ENCODE measurements at regions not wholly inside any gene's neighbourhood (a gene's known extent, or its start where the extent isn't known, plus 50 kb on each side); places are given as distances from the start of the nearest gene placed in this dataset.

DNA sequence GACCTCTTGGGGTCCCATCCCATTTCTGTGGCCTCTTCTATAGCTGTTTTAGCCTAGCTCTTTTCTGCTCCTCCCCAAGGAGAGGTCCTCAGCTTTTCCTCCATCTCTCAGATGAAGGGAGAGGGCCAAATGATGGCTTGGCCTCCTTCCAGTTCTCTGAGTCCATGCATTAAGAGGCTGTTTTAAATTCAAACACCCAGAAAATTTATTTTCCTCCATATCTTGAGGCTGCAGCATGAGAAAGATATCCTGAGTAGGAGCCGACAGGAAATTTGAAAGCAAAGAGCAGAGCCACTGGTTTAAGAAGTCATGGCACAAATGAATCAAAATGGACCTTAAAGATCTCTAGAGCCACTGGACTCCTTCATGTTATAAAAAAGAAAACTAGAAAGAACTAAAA, 558.8 kb downstream of the MID1IP1 start:
- Histone ChIP-seq H3K27me3 (ENCODE audit: insufficient read depth, low read depth) (no peaks in the 10 kb centered on the region), H4K20me1 (ENCODE audit: insufficient read depth) (no peaks in the 10 kb centered on the region), H3K9ac (no peak overlapping the region), H2AFZ (ENCODE audit: low read depth) (no peak overlapping the region), H3K4me2 (no peak overlapping the region), H3K27ac (no peak overlapping the region), H3K36me3 (ENCODE audit: insufficient read depth) (no peaks in the 10 kb centered on the region), H3K4me3 (IDR thresholded peaks at IDR 0.05; ENCODE audit: insufficient read depth, low read depth, low read length) (no peak overlapping the region), H3K79me2 (ENCODE audit: insufficient read depth, low read depth) (no peaks in the 10 kb centered on the region), H3K4me1 (ENCODE audit: low read depth, poor library complexity, severe bottlenecking) (no peaks in the 10 kb centered on the region)
- TF ChIP-seq, protein P1, sequence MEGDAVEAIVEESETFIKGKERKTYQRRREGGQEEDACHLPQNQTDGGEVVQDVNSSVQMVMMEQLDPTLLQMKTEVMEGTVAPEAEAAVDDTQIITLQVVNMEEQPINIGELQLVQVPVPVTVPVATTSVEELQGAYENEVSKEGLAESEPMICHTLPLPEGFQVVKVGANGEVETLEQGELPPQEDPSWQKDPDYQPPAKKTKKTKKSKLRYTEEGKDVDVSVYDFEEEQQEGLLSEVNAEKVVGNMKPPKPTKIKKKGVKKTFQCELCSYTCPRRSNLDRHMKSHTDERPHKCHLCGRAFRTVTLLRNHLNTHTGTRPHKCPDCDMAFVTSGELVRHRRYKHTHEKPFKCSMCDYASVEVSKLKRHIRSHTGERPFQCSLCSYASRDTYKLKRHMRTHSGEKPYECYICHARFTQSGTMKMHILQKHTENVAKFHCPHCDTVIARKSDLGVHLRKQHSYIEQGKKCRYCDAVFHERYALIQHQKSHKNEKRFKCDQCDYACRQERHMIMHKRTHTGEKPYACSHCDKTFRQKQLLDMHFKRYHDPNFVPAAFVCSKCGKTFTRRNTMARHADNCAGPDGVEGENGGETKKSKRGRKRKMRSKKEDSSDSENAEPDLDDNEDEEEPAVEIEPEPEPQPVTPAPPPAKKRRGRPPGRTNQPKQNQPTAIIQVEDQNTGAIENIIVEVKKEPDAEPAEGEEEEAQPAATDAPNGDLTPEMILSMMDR (conservative IDR thresholded peaks at IDR 0.05; ENCODE audit: low read depth, low read length) = no peak

DNA sequence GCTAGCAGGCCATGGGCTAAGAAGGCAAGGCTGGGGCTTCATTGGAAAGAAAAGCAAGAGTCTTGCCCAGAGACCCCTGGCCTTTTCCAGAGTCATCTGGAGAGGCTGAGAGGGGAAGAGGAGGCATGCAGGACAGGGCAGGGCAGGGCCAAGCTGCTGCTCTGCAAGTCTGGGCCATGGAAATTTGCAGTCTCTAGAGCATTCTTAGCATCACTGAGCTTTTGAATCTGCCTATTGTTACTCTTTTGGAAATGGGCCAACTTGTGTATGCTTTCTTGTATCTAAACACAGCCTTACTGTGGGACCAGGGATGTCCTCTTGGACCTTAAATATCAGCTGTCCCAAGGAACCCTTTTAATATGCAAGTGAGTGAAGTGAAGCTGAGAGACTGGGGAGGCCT, 560.5 kb downstream of the MID1IP1 start:
- Histone ChIP-seq H3K27me3 (ENCODE audit: insufficient read depth, low read depth) (no peaks in the 10 kb centered on the region), H4K20me1 (ENCODE audit: insufficient read depth) (no peaks in the 10 kb centered on the region)

DNA sequence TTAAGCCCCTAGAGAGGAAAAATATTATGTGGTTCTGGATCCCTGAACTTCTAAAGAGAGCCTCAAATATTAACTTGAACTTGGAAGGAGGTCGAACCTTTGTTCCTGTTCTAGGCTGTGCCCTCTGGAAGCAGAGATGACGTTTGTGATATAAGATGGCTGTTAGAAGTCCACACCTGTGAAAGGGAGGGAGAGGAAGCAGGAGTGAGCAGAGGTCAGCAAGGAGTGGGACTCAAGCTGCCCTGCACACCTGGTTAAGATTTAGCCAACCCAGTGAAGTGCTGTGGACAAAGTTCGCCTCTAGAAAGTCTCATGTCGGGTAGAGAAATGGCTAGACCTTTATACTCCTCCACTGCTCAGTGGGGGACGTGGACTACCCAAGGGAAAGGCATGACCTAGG, 566.2 kb downstream of the MID1IP1 start:
- Histone ChIP-seq H3K4me2 (no peak overlapping the region), H3K4me3 (IDR thresholded peaks at IDR 0.05; ENCODE audit: insufficient read depth, low read depth, low read length) (no peak overlapping the region), H3K4me1 (ENCODE audit: low read depth, poor library complexity, severe bottlenecking) (no peaks in the 10 kb centered on the region), H2AFZ (ENCODE audit: low read depth) (no peak overlapping the region), H3K9ac (no peak overlapping the region), H4K20me1 (ENCODE audit: insufficient read depth) (no peaks in the 10 kb centered on the region), H3K79me2 (ENCODE audit: insufficient read depth, low read depth) (no peaks in the 10 kb centered on the region), H3K27me3 (ENCODE audit: insufficient read depth, low read depth) (no peaks in the 10 kb centered on the region), H3K27ac (no peak overlapping the region), H3K36me3 (ENCODE audit: insufficient read depth) (no peaks in the 10 kb centered on the region)
- TF ChIP-seq, protein P1 (conservative IDR thresholded peaks at IDR 0.05; ENCODE audit: low read depth, low read length) = no peak

More for the DNA sequence above, 560.5 kb downstream of the MID1IP1 start:
- TF ChIP-seq, protein P1 (conservative IDR thresholded peaks at IDR 0.05; ENCODE audit: low read depth, low read length) = no peak
- H2AFZ ChIP-seq (ENCODE audit: low read depth) = no peak overlapping the region
- no peaks in the 10 kb centered on the region for H3K36me3 ChIP-seq (ENCODE audit: insufficient read depth)
- no peak overlapping the region for H3K27ac ChIP-seq
- no peaks in the 10 kb centered on the region for H3K79me2 ChIP-seq (ENCODE audit: insufficient read depth, low read depth)
- H3K9ac ChIP-seq = no peak overlapping the region
- H3K4me1 ChIP-seq (ENCODE audit: low read depth, poor library complexity, severe bottlenecking) = no peaks in the 10 kb centered on the region
- H3K4me2 ChIP-seq = no peak overlapping the region
- H3K4me3 ChIP-seq (IDR thresholded peaks at IDR 0.05; ENCODE audit: insufficient read depth, low read depth, low read length) = no peak overlapping the region

DNA sequence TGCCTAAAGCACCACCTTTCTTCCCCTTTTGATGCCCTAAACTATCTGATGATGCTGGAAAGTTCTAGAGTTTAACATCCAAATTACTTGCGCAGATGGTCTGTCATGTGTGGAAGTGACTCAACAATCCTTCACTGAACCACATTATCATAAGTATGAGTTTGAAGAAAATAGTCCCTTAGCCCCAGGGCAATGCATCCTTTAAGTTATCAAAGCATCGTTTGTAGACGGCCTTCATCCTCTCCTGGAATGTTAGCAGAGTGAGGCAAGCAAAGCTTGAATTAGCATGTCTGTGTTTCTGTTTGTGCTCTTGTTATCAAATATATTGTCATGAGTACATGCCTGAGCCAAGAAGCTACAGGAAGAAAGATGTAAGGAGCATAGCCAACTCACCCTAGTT, 570.9 kb downstream of the MID1IP1 start:
- Histone ChIP-seq H3K79me2 (ENCODE audit: insufficient read depth, low read depth) (no peaks in the 10 kb centered on the region), H3K4me1 (ENCODE audit: low read depth, poor library complexity, severe bottlenecking) (no peaks in the 10 kb centered on the region), H3K9ac (no peak overlapping the region), H2AFZ (ENCODE audit: low read depth) (no peak overlapping the region), H4K20me1 (ENCODE audit: insufficient read depth) (no peaks in the 10 kb centered on the region), H3K27ac (no peak overlapping the region), H3K4me3 (IDR thresholded peaks at IDR 0.05; ENCODE audit: insufficient read depth, low read depth, low read length) (no peak overlapping the region), H3K36me3 (ENCODE audit: insufficient read depth) (no peaks in the 10 kb centered on the region), H3K27me3 (ENCODE audit: insufficient read depth, low read depth) (no peaks in the 10 kb centered on the region), H3K4me2 (no peak overlapping the region)
- TF ChIP-seq, protein P1 (conservative IDR thresholded peaks at IDR 0.05; ENCODE audit: low read depth, low read length) = no peak
